ENCODE measurements at regions not wholly inside any gene's neighbourhood (a gene's known extent, or its start where the extent isn't known, plus 50 kb on each side); places are given as distances from the start of the nearest gene placed in this dataset.
"Not testable (repeated sequence)": the region's sequence is repeated elsewhere in the genome, so short reads cannot be mapped to it uniquely, and the experiment has no call there.

DNA sequence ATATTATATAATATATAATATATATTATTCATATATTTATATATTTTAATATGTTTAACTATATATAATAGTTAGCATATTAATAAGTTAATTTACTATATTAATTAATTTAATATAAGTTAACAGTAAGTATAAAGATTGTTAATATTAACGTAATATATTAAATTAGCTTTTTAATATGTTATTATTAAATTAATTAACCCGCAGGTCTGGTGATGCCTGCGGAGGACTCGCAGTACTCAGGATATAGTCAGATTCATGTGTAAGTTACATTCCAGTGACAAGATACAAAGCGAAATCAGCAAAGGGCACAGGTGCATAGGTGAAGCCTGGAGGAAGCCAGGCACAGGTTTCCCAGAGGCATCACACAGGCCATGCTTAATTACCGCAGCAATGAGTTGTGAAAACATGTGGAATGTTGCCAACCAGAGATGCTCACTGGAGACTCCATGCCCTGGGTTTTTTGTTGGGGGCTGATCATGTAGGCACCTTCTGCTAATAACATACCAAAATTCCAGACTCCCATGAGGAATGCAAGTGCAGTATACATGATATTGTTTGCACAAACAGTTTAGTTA is 130.4 kb upstream of the MPHOSPH6 start:
- peaks cover 2 to 5% (median 3%) of the 10 kb centered on the region in 5 donors for H3K27me3 Mint-ChIP-seq
- no peaks in the 10 kb centered on the region for H3K36me3 Mint-ChIP-seq
- H3K4me3 Mint-ChIP-seq: no peak overlapping the region
- POLR2A ChIA-PET: no interaction called here
- no peak for ATAC-seq
- H3K4me1 Mint-ChIP-seq: no peaks in the 10 kb centered on the region
- no peak overlapping the region for H3K27ac Mint-ChIP-seq
- no peak for DNase-seq
- peaks cover 0 to 5% (median 0%) of the 10 kb centered on the region in 9 donors for H3K9me3 Mint-ChIP-seq

DNA sequence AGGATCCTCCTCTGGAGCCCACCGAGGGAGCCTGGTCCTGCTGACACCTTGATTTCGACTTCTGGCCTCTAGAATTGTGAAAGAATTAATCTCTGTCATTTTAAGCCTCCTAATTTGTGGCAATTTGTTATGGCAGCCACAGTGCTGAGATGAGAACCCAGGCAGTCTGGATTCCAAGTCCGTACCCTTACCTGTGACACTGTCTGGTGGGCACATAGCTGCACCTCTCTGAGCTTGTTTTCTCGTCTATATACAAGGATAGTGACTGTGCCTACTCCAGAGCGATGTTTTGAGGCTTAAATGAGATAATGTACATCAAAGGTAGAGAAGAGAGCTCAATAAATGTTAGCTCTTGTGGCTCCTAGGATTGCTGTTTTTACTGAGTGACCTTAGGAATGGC is 128.4 kb upstream of the MPHOSPH6 start:
- H3K27me3 Mint-ChIP-seq: peaks cover 4 to 9% (median 5%) of the 10 kb centered on the region in 5 donors
- ATAC-seq: peak in 1 of 2 donors; percentile 40
- H3K4me1 Mint-ChIP-seq: no peaks in the 10 kb centered on the region
- no peaks in the 10 kb centered on the region for H3K9me3 Mint-ChIP-seq
- POLR2A ChIA-PET: interaction anchor here (0.6 kb wide), 1 partner anchor 75 kb away, joined by 3 read pairs; no protein-coding TSS in a partner anchor
- H3K27ac Mint-ChIP-seq: no peak overlapping the region
- no peak overlapping the region for H3K4me3 Mint-ChIP-seq
- no peaks in the 10 kb centered on the region for H3K36me3 Mint-ChIP-seq
- DNase-seq: peak in 1 of 10 donors; percentile 2

DNA sequence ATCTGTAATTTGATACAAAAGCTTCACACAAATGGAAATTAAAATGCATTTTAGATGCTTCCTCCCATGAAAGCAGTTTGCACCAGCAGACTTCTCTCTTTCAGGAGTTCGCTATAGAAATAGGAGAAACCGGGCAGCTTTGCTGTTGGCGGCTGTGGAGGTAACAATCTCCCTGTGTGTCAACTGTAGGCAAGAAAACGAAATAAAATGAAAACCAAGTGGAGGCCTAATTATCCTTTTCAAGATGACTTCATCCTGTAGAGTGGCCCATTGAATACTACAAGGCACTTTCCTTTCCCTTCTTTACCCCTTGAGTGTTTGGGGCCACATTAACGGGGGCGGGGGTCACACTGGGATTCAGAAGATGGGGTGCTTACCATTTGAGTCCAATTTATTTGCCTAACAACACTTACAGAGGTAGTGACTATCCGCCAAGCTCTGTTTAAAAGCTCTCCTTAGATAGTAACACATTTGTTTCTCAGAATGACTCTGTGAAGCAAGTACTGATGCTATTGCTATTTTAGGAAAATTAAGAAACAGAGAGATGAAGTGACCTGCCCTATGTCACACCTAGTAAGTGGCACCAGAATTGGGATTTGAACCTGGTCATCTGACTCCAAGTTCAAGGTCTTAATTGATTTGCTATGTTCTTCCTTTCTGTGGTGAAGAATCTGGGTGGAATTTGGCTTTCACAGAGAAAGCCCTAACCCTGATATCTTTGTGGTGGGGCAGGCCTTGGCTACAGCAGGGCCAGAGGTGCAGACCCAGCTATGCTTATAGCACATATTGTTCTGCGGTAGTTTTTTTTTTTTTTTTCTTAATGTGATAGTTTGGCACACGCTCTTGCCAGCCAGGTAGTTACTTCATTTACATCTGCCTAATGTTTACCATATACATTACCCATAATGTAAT is 125.5 kb upstream of the MPHOSPH6 start:
- POLR2A ChIA-PET: no interaction called here
- ATAC-seq: no peak

DNA sequence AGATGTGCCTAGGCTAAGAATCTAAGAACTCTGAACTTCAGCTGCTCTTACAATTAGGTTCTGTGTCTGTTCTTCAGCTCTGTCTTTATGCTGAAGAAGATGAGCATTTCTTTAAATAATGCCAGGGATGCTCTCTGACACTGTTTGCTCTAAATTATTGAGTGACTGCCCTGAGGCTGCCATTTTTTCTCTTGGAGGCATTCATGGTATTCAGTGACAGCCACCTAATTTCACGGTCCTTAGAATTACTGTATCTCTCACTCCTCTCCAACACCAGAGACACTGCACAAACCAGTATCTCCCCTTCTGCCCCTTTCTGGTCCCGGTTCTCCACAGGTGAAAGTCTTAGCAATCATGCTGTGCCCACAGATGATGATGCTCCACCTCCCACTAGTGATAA is 123.6 kb upstream of the MPHOSPH6 start:
- Mint-ChIP-seq H3K9me3 (peaks cover 0 to 1% (median 0%) of the 10 kb centered on the region in 9 donors), H3K27me3 (peaks cover 6 to 20% (median 10%) of the 10 kb centered on the region in 5 donors), H3K4me3 (no peak overlapping the region), H3K36me3 (no peaks in the 10 kb centered on the region), H3K4me1 (no peaks in the 10 kb centered on the region), H3K27ac (no peak overlapping the region)
- ATAC-seq (no peak), DNase-seq (no peak)
- POLR2A ChIA-PET: no interaction called here

More for the DNA sequence above, 125.5 kb upstream of the MPHOSPH6 start:
- no peaks in the 10 kb centered on the region for H3K4me1 Mint-ChIP-seq
- no peaks in the 10 kb centered on the region for H3K36me3 Mint-ChIP-seq
- no peak overlapping the region for H3K27ac Mint-ChIP-seq
- H3K27me3 Mint-ChIP-seq: peaks cover 5 to 13% (median 6%) of the 10 kb centered on the region in 5 donors
- no peak for DNase-seq
- H3K4me3 Mint-ChIP-seq: no peak overlapping the region
- no peaks in the 10 kb centered on the region for H3K9me3 Mint-ChIP-seq

DNA sequence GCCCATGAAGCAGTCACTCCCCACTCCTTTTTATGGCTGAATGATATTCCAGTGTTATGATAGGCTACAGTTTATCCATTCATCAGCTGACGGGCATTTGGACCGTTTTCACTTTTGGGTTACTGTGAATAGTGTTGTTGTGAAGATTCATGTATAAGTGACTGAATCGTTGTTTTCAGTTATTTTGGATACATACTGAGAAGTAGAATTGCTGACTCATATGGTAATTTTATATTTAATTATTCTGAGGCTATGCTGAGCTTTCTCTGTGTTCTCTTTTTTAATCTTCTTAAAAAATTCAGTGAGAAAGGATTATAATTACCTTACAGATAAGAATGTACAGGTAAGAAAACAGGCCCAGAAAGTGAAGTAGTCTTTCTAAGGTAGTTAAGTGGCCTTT is 117.9 kb upstream of the MPHOSPH6 start:
- ATAC-seq: no peak
- H3K4me1 Mint-ChIP-seq: no peaks in the 10 kb centered on the region

DNA sequence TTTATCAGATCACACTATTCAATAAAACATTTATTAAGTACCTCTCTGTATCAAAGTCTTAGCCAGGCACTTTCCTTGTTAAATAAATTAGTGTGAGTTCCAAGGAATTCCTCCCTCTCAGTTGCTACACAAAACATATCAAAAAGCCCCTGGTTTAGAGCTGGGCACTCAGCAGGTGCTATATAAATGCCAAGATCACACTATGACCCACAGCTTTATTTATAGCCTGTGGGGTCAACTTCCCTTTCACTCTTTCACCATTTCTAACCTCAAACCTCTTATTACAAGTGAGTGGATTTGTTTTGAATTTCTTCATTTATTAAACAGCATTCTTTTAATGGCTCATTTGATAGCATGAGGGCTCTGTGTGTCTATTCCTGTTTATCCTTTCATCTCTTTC is 112.6 kb upstream of the MPHOSPH6 start:
- no peak overlapping the region for H3K27ac Mint-ChIP-seq
- ATAC-seq (no peak), DNase-seq (no peak)
- peaks cover 0 to 2% (median 0%) of the 10 kb centered on the region in 9 donors for H3K9me3 Mint-ChIP-seq
- no peaks in the 10 kb centered on the region for H3K4me1 Mint-ChIP-seq
- H3K36me3 Mint-ChIP-seq: no peaks in the 10 kb centered on the region
- H3K27me3 Mint-ChIP-seq: peaks cover 0 to 11% (median 5%) of the 10 kb centered on the region in 5 donors
- H3K4me3 Mint-ChIP-seq: no peak overlapping the region
- POLR2A ChIA-PET: no interaction called here

More for the DNA sequence above, 117.9 kb upstream of the MPHOSPH6 start:
- Mint-ChIP-seq H3K4me3 (no peak overlapping the region), H3K27ac (no peak overlapping the region), H3K27me3 (peaks cover 2 to 19% (median 9%) of the 10 kb centered on the region in 5 donors), H3K9me3 (peaks cover 0 to 1% (median 0%) of the 10 kb centered on the region in 9 donors), H3K36me3 (no peaks in the 10 kb centered on the region)
- POLR2A ChIA-PET: no interaction called here
- DNase-seq: no peak

DNA sequence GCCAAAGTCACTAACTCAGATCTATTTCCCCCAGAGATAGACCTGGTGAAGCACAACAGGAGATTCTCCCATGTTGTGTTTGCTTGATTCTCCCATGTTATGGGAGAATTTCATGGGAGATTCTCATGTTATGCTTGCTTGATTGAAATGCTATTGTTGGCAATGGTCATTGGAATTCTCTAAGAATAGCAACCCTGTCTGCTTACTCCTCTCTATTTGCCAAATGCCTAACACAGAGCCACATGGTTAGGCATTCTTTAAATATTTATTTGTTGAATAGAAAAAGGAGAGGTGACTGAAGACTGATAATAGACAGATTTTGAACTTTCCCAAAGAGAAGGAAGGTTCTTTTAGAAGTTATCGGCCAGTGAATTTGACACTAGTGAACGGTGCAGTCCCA is 111.5 kb upstream of the MPHOSPH6 start:
- Mint-ChIP-seq H3K36me3 (no peaks in the 10 kb centered on the region), H3K27ac (no peak overlapping the region), H3K9me3 (peaks cover 0 to 2% (median 0%) of the 10 kb centered on the region in 9 donors), H3K27me3 (peaks cover 0 to 11% (median 2%) of the 10 kb centered on the region in 5 donors), H3K4me1 (no peaks in the 10 kb centered on the region), H3K4me3 (no peak overlapping the region)
- DNase-seq (no peak), ATAC-seq (no peak)
- POLR2A ChIA-PET: no interaction called here

DNA sequence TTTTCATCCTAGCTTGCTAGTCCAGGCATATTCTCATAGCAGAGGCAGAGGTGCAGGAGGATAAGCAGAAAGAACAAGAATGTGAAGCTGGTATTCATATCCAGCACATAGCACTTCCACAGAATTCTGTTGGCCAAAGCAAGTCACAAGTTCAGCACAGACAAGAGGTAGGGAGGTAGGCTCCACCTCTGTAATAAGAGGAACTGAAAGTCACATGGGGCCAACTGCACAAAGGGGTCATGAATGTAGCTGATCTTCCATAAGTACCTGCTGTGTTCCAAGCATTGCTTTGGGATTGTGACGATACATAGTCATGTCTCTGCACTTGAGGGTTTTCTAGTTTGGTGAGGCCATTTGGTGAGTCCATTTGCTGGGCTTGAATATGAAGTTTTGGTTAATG is 110.8 kb upstream of the MPHOSPH6 start:
- Mint-ChIP-seq H3K4me3 (no peak overlapping the region), H3K27me3 (peaks cover 0 to 13% (median 0%) of the 10 kb centered on the region in 5 donors), H3K4me1 (no peaks in the 10 kb centered on the region), H3K9me3 (peaks cover 0 to 2% (median 0%) of the 10 kb centered on the region in 9 donors), H3K36me3 (no peaks in the 10 kb centered on the region), H3K27ac (no peak overlapping the region)
- ATAC-seq (no peak), DNase-seq (no peak)
- POLR2A ChIA-PET: no interaction called here

DNA sequence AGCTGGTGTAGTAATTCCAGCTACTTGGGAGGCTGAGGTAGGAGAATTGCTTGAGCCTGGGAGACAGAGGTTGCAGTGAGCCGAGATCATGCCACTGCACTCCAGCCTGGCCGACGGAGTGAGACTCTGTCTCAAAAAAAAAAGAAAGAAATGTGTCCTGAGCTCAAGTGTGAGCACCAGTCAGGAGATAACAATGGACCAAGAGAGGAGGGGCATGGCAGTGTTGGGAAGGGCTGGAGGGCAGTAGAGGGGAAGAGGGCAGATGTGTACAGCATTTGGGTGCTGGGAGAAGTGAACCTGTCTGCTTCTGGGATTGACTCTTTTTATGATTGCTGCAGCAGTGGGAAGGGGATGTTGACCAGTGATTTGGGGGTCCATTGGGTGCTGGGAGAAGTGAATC is 105.3 kb upstream of the MPHOSPH6 start:
- H3K27ac Mint-ChIP-seq, POLR2A ChIA-PET, H3K4me1 Mint-ChIP-seq, DNase-seq, ATAC-seq, H3K9me3 Mint-ChIP-seq, H3K4me3 Mint-ChIP-seq, H3K36me3 Mint-ChIP-seq: not testable (repeated sequence)
- H3K27me3 Mint-ChIP-seq: peaks cover 5 to 30% (median 25%) of the 10 kb centered on the region in 5 donors

DNA sequence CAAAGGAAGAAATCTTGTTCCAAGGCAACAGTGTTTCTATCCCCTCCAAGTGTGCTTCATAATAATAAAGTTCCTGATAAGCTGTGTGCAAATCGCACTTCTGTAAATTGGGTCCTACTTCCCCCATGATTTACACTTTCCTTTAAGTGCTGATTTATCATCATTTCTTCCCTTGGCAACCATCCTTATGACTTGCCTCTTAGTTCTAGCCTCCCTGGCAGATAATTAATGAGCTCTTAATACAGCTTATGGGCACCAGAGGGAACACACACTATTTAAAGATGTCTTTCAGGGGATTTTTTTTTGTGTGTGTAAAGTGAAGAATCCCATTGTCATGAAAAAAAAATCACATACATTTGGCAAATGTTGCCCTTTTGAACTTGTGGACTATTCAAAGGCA is 101.6 kb upstream of the MPHOSPH6 start:
- POLR2A ChIA-PET: no interaction called here
- no peak for DNase-seq
- no peaks in the 10 kb centered on the region for H3K4me1 Mint-ChIP-seq
- H3K4me3 Mint-ChIP-seq: no peak overlapping the region
- H3K9me3 Mint-ChIP-seq: peaks cover 0 to 7% (median 0%) of the 10 kb centered on the region in 9 donors
- H3K36me3 Mint-ChIP-seq: no peaks in the 10 kb centered on the region
- H3K27ac Mint-ChIP-seq: no peak overlapping the region
- ATAC-seq: no peak
- peaks cover 5 to 48% (median 25%) of the 10 kb centered on the region in 5 donors for H3K27me3 Mint-ChIP-seq

DNA sequence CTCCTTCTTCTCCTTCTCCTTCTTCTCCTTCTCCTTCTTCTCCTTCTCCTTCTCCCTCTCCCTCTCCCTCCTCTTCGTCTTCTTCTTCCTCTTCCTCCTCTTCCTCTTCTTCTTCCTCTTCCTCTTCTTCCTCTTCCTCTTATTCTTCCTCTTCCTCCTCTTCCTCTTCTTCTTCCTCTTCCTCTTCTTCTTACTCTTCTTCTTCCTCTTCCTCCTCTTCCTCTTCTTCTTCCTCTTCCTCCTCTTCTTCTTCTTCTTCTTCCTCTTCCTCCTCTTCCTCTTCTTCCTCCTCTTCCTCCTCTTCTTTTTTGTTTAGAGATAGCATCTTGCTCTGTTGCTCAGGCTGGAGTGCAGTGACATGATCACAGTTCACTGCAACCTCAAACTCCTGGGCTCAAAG is 97.7 kb upstream of the MPHOSPH6 start:
- H3K27ac Mint-ChIP-seq: peak overlapping the region in 1 of 10 donors; percentile 49

DNA sequence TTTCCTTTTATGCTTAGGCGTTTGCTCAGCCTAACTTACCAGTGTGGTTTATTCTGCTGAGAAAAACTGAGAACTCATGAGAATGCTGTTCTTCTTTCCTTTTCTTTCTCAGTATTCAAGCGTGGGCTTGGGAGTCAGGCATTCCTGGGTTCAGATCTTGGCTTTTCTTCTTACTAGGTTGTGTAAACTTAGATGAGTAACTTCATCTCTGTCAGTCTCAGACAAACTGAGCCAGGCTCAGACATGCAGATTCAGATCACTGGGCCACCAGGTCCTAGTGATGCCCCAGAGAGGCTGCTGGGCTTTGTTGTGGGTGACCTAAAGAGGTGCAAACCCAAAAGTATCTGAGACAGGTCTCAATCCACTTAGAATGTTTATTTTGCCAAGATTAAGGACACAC is 95.8 kb upstream of the MPHOSPH6 start:
- H3K4me3 Mint-ChIP-seq: no peak overlapping the region
- DNase-seq: no peak
- no peaks in the 10 kb centered on the region for H3K4me1 Mint-ChIP-seq
- no peak for ATAC-seq
- no peak overlapping the region for H3K27ac Mint-ChIP-seq
- no peaks in the 10 kb centered on the region for H3K36me3 Mint-ChIP-seq
- POLR2A ChIA-PET: no interaction called here
- peaks cover 10 to 44% (median 29%) of the 10 kb centered on the region in 5 donors for H3K27me3 Mint-ChIP-seq
- peaks cover 0 to 7% (median 0%) of the 10 kb centered on the region in 9 donors for H3K9me3 Mint-ChIP-seq

More for the DNA sequence above, 97.7 kb upstream of the MPHOSPH6 start:
- H3K4me1 Mint-ChIP-seq, H3K4me3 Mint-ChIP-seq, ATAC-seq, DNase-seq, POLR2A ChIA-PET, H3K9me3 Mint-ChIP-seq, H3K36me3 Mint-ChIP-seq: not testable (repeated sequence)
- peaks cover 9 to 62% (median 32%) of the 10 kb centered on the region in 5 donors for H3K27me3 Mint-ChIP-seq

DNA sequence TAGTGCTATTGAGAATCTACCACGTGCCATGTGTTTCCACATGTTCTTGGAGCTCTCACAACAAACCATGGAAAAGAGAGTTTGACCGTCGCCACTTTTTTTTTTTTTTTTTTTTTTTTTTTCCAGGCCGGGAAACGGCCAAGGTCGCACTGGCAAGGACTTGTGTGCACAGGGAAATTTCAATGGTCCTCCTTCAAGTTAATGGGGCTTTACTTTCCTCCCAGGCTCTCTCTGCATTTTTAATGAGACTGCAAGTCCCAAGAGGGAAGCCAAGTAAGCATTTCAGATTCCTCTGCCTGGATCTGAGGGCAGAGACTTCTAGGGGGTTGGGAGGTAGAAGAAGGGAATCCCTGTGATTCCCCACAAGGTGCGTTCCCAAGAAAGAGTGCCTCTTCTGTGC is 94.7 kb upstream of the MPHOSPH6 start:
- Mint-ChIP-seq H3K36me3 (no peaks in the 10 kb centered on the region), H3K4me3 (no peak overlapping the region), H3K4me1 (no peaks in the 10 kb centered on the region), H3K27ac (no peak overlapping the region), H3K9me3 (peaks cover 0 to 11% (median 2%) of the 10 kb centered on the region in 9 donors), H3K27me3 (peaks cover 10 to 34% (median 24%) of the 10 kb centered on the region in 5 donors)
- POLR2A ChIA-PET: no interaction called here
- DNase-seq: no peak
- ATAC-seq: no peak

Data from naive thymus-derived CD8-positive, alpha-beta T cell (primary cell).